Stimulated activated CD4-positive, alpha-beta T cell treated with anti-CD3 and anti-CD28 coated beads, Interleukin-4, amount 100 ng/mL, for 4 hours (primary cell): ENCODE measurements at regions not wholly inside any gene's neighbourhood (a gene's known extent, or its start where the extent isn't known, plus 50 kb on each side); places are given as distances from the start of the nearest gene placed in this dataset.
A peak's percentile ranks its signal among the peaks of the same experiment; 100 is the strongest.
"Not testable (repeated sequence)": the region's sequence is repeated elsewhere in the genome, so short reads cannot be mapped to it uniquely, and the experiment has no call there.

ENCODE experiments used
- DNase-seq, 2 experiments: peaks; one replicate each; pipeline ENCODE4 v3.0.0-alpha.2; 2020

GRCh38 chr12:131561891-131562684 is 148.8 kb upstream of the SFSWAP start:
- no peak for DNase-seq

- not testable (repeated sequence) for DNase-seq
Observed at GRCh38 chr12:131564138-131564727, 146.7 kb upstream of the SFSWAP start.

GRCh38 chr12:131564845-131565244 is 146.0 kb upstream of the SFSWAP start:
- no peak for DNase-seq

GRCh38 chr12:131565267-131566015 is 145.4 kb upstream of the SFSWAP start:
- no peak for DNase-seq

GRCh38 chr12:131568336-131568735 is 142.6 kb upstream of the SFSWAP start:
- DNase-seq: no peak

- DNase-seq: no peak
Observed at GRCh38 chr12:131570596-131570995, 140.3 kb upstream of the SFSWAP start.

GRCh38 chr12:131571827-131572226 is 139.1 kb upstream of the SFSWAP start:
- no peak for DNase-seq

GRCh38 chr12:131572626-131573025 is 138.3 kb upstream of the SFSWAP start:
- no peak for DNase-seq

- DNase-seq: no peak
Observed at GRCh38 chr12:131573631-131574394, 137.1 kb upstream of the SFSWAP start.

GRCh38 chr12:131574395-131574771 is 136.5 kb upstream of the SFSWAP start:
- no peak for DNase-seq

- no peak for DNase-seq
Observed at GRCh38 chr12:131575371-131575770, 135.5 kb upstream of the SFSWAP start.

GRCh38 chr12:131576734-131577133 is 134.2 kb upstream of the SFSWAP start:
- peak; percentile 13 to 15 for DNase-seq

GRCh38 chr12:131577766-131578165 is 133.1 kb upstream of the SFSWAP start:
- no peak for DNase-seq

- no peak for DNase-seq
Observed at GRCh38 chr12:131578828-131579470, 131.9 kb upstream of the SFSWAP start.

- no peak for DNase-seq
Observed at GRCh38 chr12:131583090-131583712, 127.7 kb upstream of the SFSWAP start.

GRCh38 chr12:131586269-131586668 is 124.6 kb upstream of the SFSWAP start:
- no peak for DNase-seq

- DNase-seq: no peak
Observed at GRCh38 chr12:131586761-131587160, 124.1 kb upstream of the SFSWAP start.

GRCh38 chr12:131587565-131587964 is 123.3 kb upstream of the SFSWAP start:
- no peak for DNase-seq

GRCh38 chr12:131589221-131589897 is 121.5 kb upstream of the SFSWAP start:
- no peak for DNase-seq

GRCh38 chr12:131589966-131590365 is 120.9 kb upstream of the SFSWAP start:
- no peak for DNase-seq

- DNase-seq: no peak
Observed at GRCh38 chr12:131591136-131591535, 119.8 kb upstream of the SFSWAP start.
